HT1080 (cell line): ENCODE measurements at regions not wholly inside any gene's neighbourhood (a gene's known extent, or its start where the extent isn't known, plus 50 kb on each side); places are given as distances from the start of the nearest gene placed in this dataset.

ENCODE experiments used
- DNase-seq: peaks from one replicate; pipeline ENCODE4 v3.0.0-alpha.2; 2015; ENCODE audit warnings: low read depth

- DNase-seq, result no peak
Observed at GRCh38 chr18:26745288-26746181, 120.0 kb downstream of the AQP4 start.

GRCh38 chr18:26741758-26742157 lies 123.7 kb downstream of the AQP4 start:
- no peak for DNase-seq

- no peak for DNase-seq
Observed at GRCh38 chr18:26741048-26741447, 124.5 kb downstream of the AQP4 start.

GRCh38 chr18:26740396-26740795 lies 125.1 kb downstream of the AQP4 start:
- DNase-seq, result no peak

GRCh38 chr18:26738706-26739105 lies 126.8 kb downstream of the AQP4 start:
- DNase-seq, result no peak

- DNase-seq, result no peak
Observed at GRCh38 chr18:26736301-26736700, 129.2 kb downstream of the AQP4 start.

- no peak for DNase-seq
Observed at GRCh38 chr18:26734760-26735159, 130.7 kb downstream of the AQP4 start.

GRCh38 chr18:26729449-26729848 lies 136.1 kb downstream of the AQP4 start:
- no peak for DNase-seq

- no peak for DNase-seq
Observed at GRCh38 chr18:26729008-26729407, 136.5 kb downstream of the AQP4 start.

- DNase-seq, result no peak
Observed at GRCh38 chr18:26723981-26724380, 141.5 kb downstream of the AQP4 start.

GRCh38 chr18:26722565-26722931 lies 143.0 kb downstream of the AQP4 start:
- DNase-seq, result no peak

GRCh38 chr18:26721854-26722564 lies 143.5 kb downstream of the AQP4 start:
- no peak for DNase-seq

GRCh38 chr18:26719896-26720295 lies 145.6 kb downstream of the AQP4 start:
- no peak for DNase-seq

- DNase-seq, result no peak
Observed at GRCh38 chr18:26717123-26717719, 148.3 kb downstream of the AQP4 start.

- no peak for DNase-seq
Observed at GRCh38 chr18:26714739-26715138, 150.8 kb downstream of the AQP4 start.

GRCh38 chr18:26711756-26712155 lies 153.8 kb downstream of the AQP4 start:
- no peak for DNase-seq

- DNase-seq, result peak; percentile 30
Observed at GRCh38 chr18:26710470-26711096, 154.9 kb downstream of the AQP4 start.

GRCh38 chr18:26709897-26710296 lies 155.6 kb downstream of the AQP4 start:
- no peak for DNase-seq

- no peak for DNase-seq
Observed at GRCh38 chr18:26708806-26709716, 156.4 kb downstream of the AQP4 start.

GRCh38 chr18:26706911-26707351 lies 158.6 kb downstream of the AQP4 start:
- DNase-seq, result peak; percentile 2

GRCh38 chr18:26705757-26706156 lies 157.4 kb upstream of the KCTD1 start:
- DNase-seq, result no peak
